DOHH2 (cell line): ENCODE measurements at regions not wholly inside any gene's neighbourhood (a gene's known extent, or its start where the extent isn't known, plus 50 kb on each side); places are given as distances from the start of the nearest gene placed in this dataset.

Experiments
- CTCF ChIP-seq: fragments of 200-600 bp; sonication (generic); IDR thresholded peaks from one replicate; pipeline ENCODE4 v1.5.1; 2014; ENCODE audit warnings: antibody characterized with exemption, mild to moderate bottlenecking, low read depth, low read length; ENCODE audit not compliant: poor library complexity, severe bottlenecking
- EZH2phosphoT487 ChIP-seq: fragments of 200-600 bp; sonication (generic); IDR thresholded peaks from 2 replicates; pipeline ENCODE4 v1.6.1; 2017; ENCODE audit warnings: borderline replicate concordance, mild to moderate bottlenecking, antibody characterized with exemption, low read length, moderate library complexity, mixed read lengths

- no peak for TF ChIP-seq CTCF
- no peak for TF ChIP-seq EZH2phosphoT487
Measured at GRCh38 chr6:12523726-12524125, 192.8 kb upstream of the PHACTR1 start.
